ENCODE measurements at regions not wholly inside any gene's neighbourhood (a gene's known extent, or its start where the extent isn't known, plus 50 kb on each side); places are given as distances from the start of the nearest gene placed in this dataset.
"Not testable (repeated sequence)": the region's sequence is repeated elsewhere in the genome, so short reads cannot be mapped to it uniquely, and the experiment has no call there.

- Histone ChIP-seq H3K27me3 (no peaks in the 10 kb centered on the region), H3K4me1 (ENCODE audit: insufficient read depth) (no peaks in the 10 kb centered on the region), H3K4me3 (no peak overlapping the region), H3K27ac (no peak overlapping the region), H3K9me3 (no peaks in the 10 kb centered on the region), H3K36me3 (no peaks in the 10 kb centered on the region)
- no peak for DNase-seq
- no peak for TF ChIP-seq CTCF (IDR thresholded peaks at IDR 0.05)
- no peak for TF ChIP-seq EP300 (IDR thresholded peaks at IDR 0.05)
- TF ChIP-seq POLR2A (IDR thresholded peaks at IDR 0.05), result no peak
- intact Hi-C loops (cut with DNase I), result no loop called here
- WGBS, 3 donors, result 80 to 93% (median 81%) methylated on average over 1 of the region's 1 CpG
These were observed 317.5 kb upstream of the KITLG start for GRCh38 chr12:88897723-88898122.

- no peaks in the 10 kb centered on the region for H3K27me3 ChIP-seq
- intact Hi-C loops (cut with DNase I), result no loop called here
These were observed 316.7 kb upstream of the KITLG start for GRCh38 chr12:88896958-88897357.

GRCh38 chr12:88895634-88896033 is 315.4 kb upstream of the KITLG start:
- H3K4me1 ChIP-seq (ENCODE audit: insufficient read depth), result no peaks in the 10 kb centered on the region
- H3K36me3 ChIP-seq, result no peaks in the 10 kb centered on the region
- no peak overlapping the region for H3K4me3 ChIP-seq
- 77 to 88% (median 80%) methylated on average over 1 of the region's 1 CpG for WGBS, 3 donors
- no peak for DNase-seq
- no peaks in the 10 kb centered on the region for H3K9me3 ChIP-seq
- intact Hi-C loops (cut with DNase I), result no loop called here
- TF ChIP-seq CTCF (IDR thresholded peaks at IDR 0.05), result no peak
- TF ChIP-seq EP300 (IDR thresholded peaks at IDR 0.05), result no peak
- no peak for TF ChIP-seq POLR2A (IDR thresholded peaks at IDR 0.05)
- no peak overlapping the region for H3K27ac ChIP-seq
- H3K27me3 ChIP-seq, result no peaks in the 10 kb centered on the region

More at GRCh38 chr12:88896958-88897357, 316.7 kb upstream of the KITLG start:
- Histone ChIP-seq H3K36me3 (no peaks in the 10 kb centered on the region), H3K4me1 (ENCODE audit: insufficient read depth) (no peaks in the 10 kb centered on the region), H3K9me3 (no peaks in the 10 kb centered on the region), H3K27ac (no peak overlapping the region), H3K4me3 (no peak overlapping the region)
- no peak for DNase-seq
- 77 to 85% (median 82%) methylated on average over 2 of the region's 2 CpGs for WGBS, 3 donors
- TF ChIP-seq EP300 (IDR thresholded peaks at IDR 0.05) (no peak), CTCF (IDR thresholded peaks at IDR 0.05) (no peak), POLR2A (IDR thresholded peaks at IDR 0.05) (no peak)

DNA sequence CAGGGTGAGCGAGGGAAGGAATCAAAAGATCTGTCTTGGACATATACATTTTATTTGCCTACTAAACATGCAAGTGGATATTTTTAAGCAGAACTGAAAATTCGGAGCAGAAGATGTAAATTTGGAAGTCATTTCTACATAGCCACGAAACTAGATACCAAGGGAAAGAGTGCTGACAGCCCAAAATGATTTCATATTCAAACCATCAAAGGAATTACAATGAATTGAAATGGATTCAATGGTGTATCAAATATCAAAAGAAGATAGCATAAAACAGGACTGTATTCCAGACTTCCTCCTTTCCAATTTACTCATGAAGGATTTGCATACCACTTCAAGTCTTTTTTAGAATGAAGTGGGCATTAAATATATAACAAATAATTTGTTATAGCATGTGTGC is 313.5 kb upstream of the KITLG start:
- H3K27me3 ChIP-seq, result no peaks in the 10 kb centered on the region
- no peak for TF ChIP-seq CTCF (IDR thresholded peaks at IDR 0.05)
- TF ChIP-seq EP300 (IDR thresholded peaks at IDR 0.05), result no peak
- no peak for TF ChIP-seq POLR2A (IDR thresholded peaks at IDR 0.05)
- H3K4me3 ChIP-seq, result no peak overlapping the region
- DNase-seq, result no peak
- H3K9me3 ChIP-seq, result no peaks in the 10 kb centered on the region
- no peaks in the 10 kb centered on the region for H3K4me1 ChIP-seq (ENCODE audit: insufficient read depth)
- 84 to 87% (median 85%) methylated on average over 3 of the region's 3 CpGs for WGBS, 3 donors
- H3K36me3 ChIP-seq, result no peaks in the 10 kb centered on the region
- intact Hi-C loops (cut with DNase I), result no loop called here
- H3K27ac ChIP-seq, result no peak overlapping the region

DNA sequence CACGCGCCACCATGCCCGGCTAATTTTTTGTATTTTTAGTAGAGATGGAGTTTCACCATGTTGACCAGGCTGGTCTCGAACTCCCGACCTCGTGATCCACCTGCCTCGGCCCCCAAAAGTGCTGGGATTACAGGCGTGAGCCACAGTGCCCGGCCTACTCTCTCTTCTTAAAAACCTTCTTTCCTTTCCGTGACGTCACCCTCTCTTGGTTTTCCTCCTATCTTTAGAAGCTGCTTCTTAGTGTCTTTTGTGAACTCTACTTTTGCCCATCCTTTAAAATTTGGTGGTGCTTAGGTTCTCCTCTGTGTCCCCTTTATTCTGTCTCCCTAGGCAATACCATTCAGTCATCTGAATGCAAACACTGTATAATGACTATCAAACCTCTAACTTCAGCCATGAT is 311.2 kb upstream of the KITLG start:
- intact Hi-C loops (cut with DNase I); H3K4me3 ChIP-seq; H3K9me3 ChIP-seq; H3K27ac ChIP-seq; H3K27me3 ChIP-seq; H3K36me3 ChIP-seq; DNase-seq; H3K4me1 ChIP-seq (ENCODE audit: insufficient read depth): not testable (repeated sequence)
- WGBS, 3 donors, result 94 to 99% (median 97%) methylated on average over 11 of the region's 11 CpGs

All from ovary (tissue), 7 donors.